Spleen (tissue), 11 donors: ENCODE measurements at regions not wholly inside any gene's neighbourhood (a gene's known extent, or its start where the extent isn't known, plus 50 kb on each side); places are given as distances from the start of the nearest gene placed in this dataset.

ENCODE experiments used
- DNase-seq: peaks from one replicate; pipeline ENCODE4 v3.0.0-alpha.2; 2020
- H3K27ac ChIP-seq, 8 donors: fragments of 200-600 bp; sonication (generic) in 7 of 8; 1 replicate in 4 of 8; 2 replicates in 4 of 8; pipeline versions ENCODE4 v1.5.0 to v1.8.0; 2016 to 2021; ENCODE audit warnings: inconsistent platforms in 4 of 8, mild to moderate bottlenecking in 4 of 8, moderate library complexity in 1 of 8
- H3K27me3 ChIP-seq, 7 donors: fragments of 200-600 bp; sonication (generic) in 6 of 7; replicated peaks in 1 of 7; 1 replicate in 4 of 7; 2 replicates in 3 of 7; pipeline versions ENCODE4 v1.5.0 to v1.8.0; 2016 to 2021; ENCODE audit warnings: inconsistent platforms in 3 of 7, mild to moderate bottlenecking in 1 of 7
- H3K36me3 ChIP-seq, 6 donors: fragments of 200-600 bp; sonication (generic) in 5 of 6; 1 replicate in 4 of 6; 2 replicates in 2 of 6; pipeline versions ENCODE4 v1.5.0 to v1.8.0; 2016 to 2021; ENCODE audit warnings: inconsistent platforms in 2 of 6
- H3K4me1 ChIP-seq, 6 donors: fragments of 200-600 bp; sonication (generic) in 5 of 6; 1 replicate in 3 of 6; 2 replicates in 3 of 6; pipeline versions ENCODE4 v1.5.0 to v1.8.0; 2016 to 2021; ENCODE audit warnings: inconsistent platforms in 3 of 6
- H3K4me3 ChIP-seq, 8 donors: fragments of 200-600 bp; sonication (generic) in 7 of 8; 1 replicate in 4 of 8; 2 replicates in 4 of 8; pipeline versions ENCODE4 v1.5.0 to v1.8.0; 2016 to 2021; ENCODE audit warnings: inconsistent platforms in 4 of 8, mild to moderate bottlenecking in 4 of 8, moderate library complexity in 2 of 8
- H3K9me3 ChIP-seq, 8 donors: fragments of 200-600 bp; sonication (generic) in 7 of 8; 1 replicate in 4 of 8; 2 replicates in 4 of 8; pipeline versions ENCODE4 v1.5.0 to v1.8.0; 2016 to 2021; ENCODE audit warnings: inconsistent platforms in 4 of 8
- CTCF ChIP-seq, 11 experiments: fragments of 200-600 bp in 7 of 11; fragments of 450-650 bp in 4 of 11; sonication (generic) in 4 of 11; IDR thresholded peaks in 8 of 11; conservative IDR thresholded peaks in 3 of 11; 1 replicate in 7 of 11; 2 replicates in 4 of 11; pipeline versions ENCODE4 v1.4.0 to v1.8.0; 2016 to 2021; ENCODE audit warnings: antibody characterized with exemption in 11 of 11, inconsistent platforms in 4 of 11, mild to moderate bottlenecking in 1 of 11
- POLR2A ChIP-seq, 3 donors: fragments of 450-650 bp; IDR thresholded peaks; one replicate each; pipeline ENCODE4 v1.5.1; 2017; ENCODE audit warnings: antibody characterized with exemption in 3 of 3, mild to moderate bottlenecking in 1 of 3
- POLR2AphosphoS5 ChIP-seq, 3 donors: sonication (generic); formaldehyde crosslinking; IDR thresholded peaks; one replicate each; pipeline ENCODE4 v1.5.1; 2017; ENCODE audit warnings: antibody characterized with exemption in 3 of 3
- WGBS, 5 donors: extraction: QIAGEN DNeasy Blood & Tissue Kit in 3 of 5; methylation state at CpG; one replicate each; pipeline versions ENCODE4 v1.1.5 to v1.1.7; 2013 to 2018; 5-methylcytosine and 5-hydroxymethylcytosine counted together
- intact Hi-C: fragments of 100-400 bp; cut with DNase I; formaldehyde crosslinking; loops from one replicate; pipeline ENCODE4 v1.15.0; 2023; ENCODE audit warnings: low total_unique reads
- donor health status: healthy with polysubstance abuse.
- donor health status: DM: no; HTN: no; CAD: no; lungs with moderate emphysema.
- donor health status: DM: no; HTN: no; CAD: no.
- donor health status: Bipolar disorder and iron deficiency.
- donor health status: healthy.
- donor health status: DM: no; HTN: no; CAD: no.
- donor health status: DM: yes; HTN: yes; CAD: no.

GRCh38 chr3:107013641-107014040 is 363.6 kb upstream of the CCDC54 start:
- no peak for DNase-seq
- no peaks in the 10 kb centered on the region for H3K36me3 ChIP-seq
- intact Hi-C loops = no loop called here

GRCh38 chr3:107024551-107025026 is 352.6 kb upstream of the CCDC54 start:
- Histone ChIP-seq H3K9me3 (no peaks in the 10 kb centered on the region), H3K4me1 (no peaks in the 10 kb centered on the region), H3K4me3 (no peak overlapping the region), H3K36me3 (no peaks in the 10 kb centered on the region), H3K27me3 (no peaks in the 10 kb centered on the region), H3K27ac (no peak overlapping the region)
- no peak for DNase-seq
- TF ChIP-seq CTCF (IDR thresholded peaks at IDR 0.05 in 8 of 11, conservative IDR thresholded peaks at IDR 0.05 in 3 of 11) = no peak
- TF ChIP-seq POLR2A (IDR thresholded peaks at IDR 0.05) = no peak
- TF ChIP-seq POLR2AphosphoS5 (IDR thresholded peaks at IDR 0.05) = no peak
- intact Hi-C loops = no loop called here
- 53 to 68% (median 58%) methylated on average over 2 of the region's 2 CpGs for WGBS, 5 donors

More at GRCh38 chr3:107013641-107014040, 363.6 kb upstream of the CCDC54 start:
- no peak overlapping the region for H3K4me3 ChIP-seq
- 89 to 97% (median 90%) methylated on average over 1 of the region's 1 CpG for WGBS, 5 donors
- TF ChIP-seq POLR2AphosphoS5 (IDR thresholded peaks at IDR 0.05) (no peak), CTCF (IDR thresholded peaks at IDR 0.05 in 8 of 11, conservative IDR thresholded peaks at IDR 0.05 in 3 of 11) (no peak), POLR2A (IDR thresholded peaks at IDR 0.05) (no peak)
- H3K27me3 ChIP-seq = no peaks in the 10 kb centered on the region
- H3K9me3 ChIP-seq = peaks cover 0 to 20% (median 7%) of the 10 kb centered on the region in 8 donors
- no peak overlapping the region for H3K27ac ChIP-seq
- no peaks in the 10 kb centered on the region for H3K4me1 ChIP-seq

DNA sequence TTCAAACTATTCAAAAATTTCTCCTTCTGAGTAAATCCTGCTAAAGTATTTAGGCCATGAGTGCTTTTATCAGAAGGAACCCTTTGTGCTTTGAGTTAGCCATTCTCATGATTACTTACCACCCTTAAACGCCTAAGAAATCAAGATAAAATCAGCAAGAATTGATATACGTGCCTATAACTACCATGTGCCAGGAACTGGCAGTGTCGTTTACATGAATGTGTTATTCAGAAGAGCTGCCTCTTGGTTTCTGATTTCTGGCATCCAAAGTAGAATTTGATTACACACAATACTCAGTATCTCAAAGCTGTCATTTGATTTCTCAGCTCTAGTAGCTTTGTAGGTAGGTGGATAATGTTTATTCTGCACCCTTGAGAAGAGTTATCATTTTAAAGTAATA is 351.3 kb upstream of the CCDC54 start:
- TF ChIP-seq POLR2AphosphoS5 (IDR thresholded peaks at IDR 0.05) (no peak), POLR2A (IDR thresholded peaks at IDR 0.05) (no peak), CTCF (IDR thresholded peaks at IDR 0.05 in 8 of 11, conservative IDR thresholded peaks at IDR 0.05 in 3 of 11) (no peak)
- no peak for DNase-seq
- intact Hi-C loops = no loop called here
- Histone ChIP-seq H3K27me3 (no peaks in the 10 kb centered on the region), H3K36me3 (no peaks in the 10 kb centered on the region), H3K4me1 (no peaks in the 10 kb centered on the region), H3K4me3 (no peak overlapping the region), H3K9me3 (no peaks in the 10 kb centered on the region), H3K27ac (no peak overlapping the region)
- WGBS, 5 donors = 30 to 70% (median 56%) methylated on average over 3 of the region's 3 CpGs

GRCh38 chr3:107028086-107028485 is 349.2 kb upstream of the CCDC54 start:
- 48 to 81% (median 69%) methylated on average over 1 of the region's 1 CpG for WGBS, 5 donors
- H3K36me3 ChIP-seq = no peaks in the 10 kb centered on the region
- H3K4me3 ChIP-seq = no peak overlapping the region
- no peak for DNase-seq
- H3K4me1 ChIP-seq = no peaks in the 10 kb centered on the region
- no peak overlapping the region for H3K27ac ChIP-seq
- no peaks in the 10 kb centered on the region for H3K27me3 ChIP-seq
- intact Hi-C loops = no loop called here
- no peak for TF ChIP-seq POLR2A (IDR thresholded peaks at IDR 0.05)
- H3K9me3 ChIP-seq = no peaks in the 10 kb centered on the region

DNA sequence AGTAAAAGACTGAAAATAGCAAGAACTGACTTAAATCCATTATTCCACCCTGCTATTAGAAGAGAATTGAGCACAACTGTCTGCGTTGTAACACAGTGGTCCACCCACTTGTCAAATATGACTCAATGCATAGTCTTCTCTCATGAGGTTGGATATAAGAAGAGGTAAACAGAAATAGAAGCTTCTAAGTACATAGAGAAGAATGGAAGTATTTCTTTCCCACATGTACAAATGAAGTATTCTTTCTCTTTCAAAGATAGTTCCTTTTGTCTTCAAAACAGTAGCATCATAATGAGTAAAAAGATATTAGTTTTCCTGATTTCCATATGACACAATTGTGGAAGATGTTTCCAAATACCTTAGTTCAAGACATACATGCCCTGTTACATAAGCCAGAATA is 348.6 kb upstream of the CCDC54 start:
- Histone ChIP-seq H3K4me3 (no peak overlapping the region), H3K27me3 (no peaks in the 10 kb centered on the region), H3K4me1 (no peaks in the 10 kb centered on the region), H3K36me3 (no peaks in the 10 kb centered on the region), H3K9me3 (no peaks in the 10 kb centered on the region), H3K27ac (no peak overlapping the region)
- intact Hi-C loops = no loop called here
- no peak for DNase-seq
- TF ChIP-seq POLR2A (IDR thresholded peaks at IDR 0.05) = no peak
- no peak for TF ChIP-seq POLR2AphosphoS5 (IDR thresholded peaks at IDR 0.05)
- TF ChIP-seq CTCF (IDR thresholded peaks at IDR 0.05 in 8 of 11, conservative IDR thresholded peaks at IDR 0.05 in 3 of 11) = no peak
- 85 to 96% (median 92%) methylated on average over 1 of the region's 1 CpG for WGBS, 5 donors
